ENCODE measurements at regions not wholly inside any gene's neighbourhood (a gene's known extent, or its start where the extent isn't known, plus 50 kb on each side); places are given as distances from the start of the nearest gene placed in this dataset.

- DNase-seq (ENCODE audit: low read depth in 2 of 2) = no peak
Measured at GRCh38 chr5:110073534-110073933, 383.8 kb downstream of the MAN2A1 start.

- DNase-seq (ENCODE audit: low read depth in 2 of 2) = no peak
Measured at GRCh38 chr5:110075656-110076055, 385.9 kb downstream of the MAN2A1 start.

GRCh38 chr5:110077147-110077546 lies 387.4 kb downstream of the MAN2A1 start:
- no peak for DNase-seq (ENCODE audit: low read depth in 2 of 2)

- no peak for DNase-seq (ENCODE audit: low read depth in 2 of 2)
Measured at GRCh38 chr5:110082194-110082593, 392.5 kb downstream of the MAN2A1 start.

GRCh38 chr5:110082863-110083262 lies 393.1 kb downstream of the MAN2A1 start:
- no peak for DNase-seq (ENCODE audit: low read depth in 2 of 2)

GRCh38 chr5:110085826-110086225 lies 396.1 kb downstream of the MAN2A1 start:
- no peak for DNase-seq (ENCODE audit: low read depth in 2 of 2)

- DNase-seq (ENCODE audit: low read depth in 2 of 2) = peak; percentile 9 to 18
Measured at GRCh38 chr5:110086658-110087388, 397.1 kb downstream of the MAN2A1 start.

- no peak for DNase-seq (ENCODE audit: low read depth in 2 of 2)
Measured at GRCh38 chr5:110087829-110088228, 398.1 kb downstream of the MAN2A1 start.

- DNase-seq (ENCODE audit: low read depth in 2 of 2) = no peak
Measured at GRCh38 chr5:110088676-110089436, 399.1 kb downstream of the MAN2A1 start.

GRCh38 chr5:110092955-110093785 lies 403.4 kb downstream of the MAN2A1 start:
- DNase-seq (ENCODE audit: low read depth in 2 of 2) = no peak

GRCh38 chr5:110094109-110094508 lies 404.4 kb downstream of the MAN2A1 start:
- no peak for DNase-seq (ENCODE audit: low read depth in 2 of 2)

GRCh38 chr5:110094548-110094947 lies 404.8 kb downstream of the MAN2A1 start:
- DNase-seq (ENCODE audit: low read depth in 2 of 2) = no peak

- DNase-seq (ENCODE audit: low read depth in 2 of 2) = no peak
Measured at GRCh38 chr5:110096419-110096818, 406.7 kb downstream of the MAN2A1 start.

- DNase-seq (ENCODE audit: low read depth in 2 of 2) = no peak
Measured at GRCh38 chr5:110099572-110099971, 409.8 kb downstream of the MAN2A1 start.

GRCh38 chr5:110103081-110103480 lies 413.4 kb downstream of the MAN2A1 start:
- no peak for DNase-seq (ENCODE audit: low read depth in 2 of 2)

- no peak for DNase-seq (ENCODE audit: low read depth in 2 of 2)
Measured at GRCh38 chr5:110104060-110104725, 414.5 kb downstream of the MAN2A1 start.

GRCh38 chr5:110104726-110105669 lies 415.3 kb downstream of the MAN2A1 start:
- DNase-seq (ENCODE audit: low read depth in 2 of 2) = no peak

GRCh38 chr5:110105692-110106091 lies 416.0 kb downstream of the MAN2A1 start:
- DNase-seq (ENCODE audit: low read depth in 2 of 2) = no peak

GRCh38 chr5:110106750-110107149 lies 417.0 kb downstream of the MAN2A1 start:
- DNase-seq (ENCODE audit: low read depth in 2 of 2) = no peak

- DNase-seq (ENCODE audit: low read depth in 2 of 2) = no peak
Measured at GRCh38 chr5:110108520-110108919, 418.8 kb downstream of the MAN2A1 start.

- DNase-seq (ENCODE audit: low read depth in 2 of 2) = no peak
Measured at GRCh38 chr5:110109667-110110066, 419.9 kb downstream of the MAN2A1 start.

Measured in stimulated activated CD4-positive, alpha-beta T cell treated with anti-CD3 and anti-CD28 coated beads, Interleukin-1b, Interleukin-23, amount 100 ng/mL, for 4 hours (primary cell).